Lower leg skin (tissue), 4 donors: ENCODE measurements at regions not wholly inside any gene's neighbourhood (a gene's known extent, or its start where the extent isn't known, plus 50 kb on each side); places are given as distances from the start of the nearest gene placed in this dataset.

Experiments
- DNase-seq, 2 donors: peaks; one replicate each; pipeline ENCODE4 v3.0.0-alpha.2; 2019; ENCODE audit warnings: low spot score in 2 of 2
- H3K4me3 ChIP-seq: fragments of 200-600 bp; sonication (generic); 2 replicates; pipeline ENCODE4 v1.5.1; 2017; ENCODE audit warnings: mild to moderate bottlenecking, low read depth; ENCODE audit not compliant: poor library complexity, severe bottlenecking
- CTCF ChIP-seq, 3 donors: fragments of 450-650 bp; IDR thresholded peaks; one replicate each; pipeline ENCODE4 v1.5.1; 2016; ENCODE audit warnings: antibody characterized with exemption in 3 of 3, mild to moderate bottlenecking in 3 of 3, moderate library complexity in 2 of 3
- POLR2A ChIP-seq, 2 donors: fragments of 450-650 bp; IDR thresholded peaks; one replicate each; pipeline ENCODE4 v1.6.1; 2016 to 2017; ENCODE audit warnings: antibody characterized with exemption in 2 of 2, mild to moderate bottlenecking in 1 of 2, moderate library complexity in 1 of 2
- WGBS, 2 donors: methylation state at CpG; one replicate each; pipeline ENCODE4 v1.1.5; 2018; 5-methylcytosine and 5-hydroxymethylcytosine counted together
- intact Hi-C: fragments of 100-400 bp; cut with DNase I; formaldehyde crosslinking; loops from one replicate; pipeline ENCODE4 v1.15.0; 2023; ENCODE audit warnings: low total_unique reads

- no peak for DNase-seq
- no peak for TF ChIP-seq CTCF (IDR thresholded peaks at IDR 0.05)
- no peak for TF ChIP-seq POLR2A (IDR thresholded peaks at IDR 0.05)
- WGBS, 2 donors: 67 to 70% methylated on average over 1 of the region's 1 CpG
- intact Hi-C loops: no loop called here
- no peak overlapping the region for H3K4me3 ChIP-seq
Observed at GRCh38 chr12:125634813-125635212, 569.6 kb downstream of the AACS start.

- WGBS, 2 donors: 86 to 91% methylated on average over 12 to 13 of the region's 13 CpGs
- intact Hi-C loops: no loop called here
- DNase-seq: no peak
- TF ChIP-seq CTCF (IDR thresholded peaks at IDR 0.05) (no peak), POLR2A (IDR thresholded peaks at IDR 0.05) (no peak)
- no peak overlapping the region for H3K4me3 ChIP-seq
Observed at GRCh38 chr12:125639826-125640225, 574.6 kb downstream of the AACS start.

- DNase-seq: no peak
- H3K4me3 ChIP-seq: no peak overlapping the region
- WGBS, 2 donors: 73 to 87% methylated on average over 2 of the region's 2 CpGs
- intact Hi-C loops: no loop called here
- no peak for TF ChIP-seq CTCF (IDR thresholded peaks at IDR 0.05)
- TF ChIP-seq POLR2A (IDR thresholded peaks at IDR 0.05): no peak
Observed at GRCh38 chr12:125643055-125643454, 577.8 kb downstream of the AACS start.

GRCh38 chr12:125645724-125646123 is 580.5 kb downstream of the AACS start:
- no peak overlapping the region for H3K4me3 ChIP-seq
- DNase-seq: no peak
- WGBS, 2 donors: 63 to 73% methylated on average over 5 of the region's 5 CpGs
- TF ChIP-seq CTCF (IDR thresholded peaks at IDR 0.05) (no peak), POLR2A (IDR thresholded peaks at IDR 0.05) (no peak)
- intact Hi-C loops: no loop called here

GRCh38 chr12:125650587-125650986 is 585.4 kb downstream of the AACS start:
- WGBS, 2 donors: 85 to 88% methylated on average over 18 to 19 of the region's 19 CpGs
- TF ChIP-seq CTCF (IDR thresholded peaks at IDR 0.05) (no peak), POLR2A (IDR thresholded peaks at IDR 0.05) (no peak)
- no peak overlapping the region for H3K4me3 ChIP-seq
- intact Hi-C loops: no loop called here
- no peak for DNase-seq

- intact Hi-C loops: no loop called here
- DNase-seq: no peak
- 68 to 77% methylated on average over 4 of the region's 4 CpGs for WGBS, 2 donors
- no peak for TF ChIP-seq POLR2A (IDR thresholded peaks at IDR 0.05)
- TF ChIP-seq CTCF (IDR thresholded peaks at IDR 0.05): no peak
- H3K4me3 ChIP-seq: no peak overlapping the region
Observed at GRCh38 chr12:125651625-125652024, 586.4 kb downstream of the AACS start.
